ENCODE measurements at regions not wholly inside any gene's neighbourhood (a gene's known extent, or its start where the extent isn't known, plus 50 kb on each side); places are given as distances from the start of the nearest gene placed in this dataset.
A peak's percentile ranks its signal among the peaks of the same experiment; 100 is the strongest.

- Histone ChIP-seq H3K79me1 (ENCODE audit: low read length) (no peaks in the 10 kb centered on the region), H2BK120ac (ENCODE audit: insufficient read depth, low read length, poor library complexity) (no peak overlapping the region), H3K14ac (ENCODE audit: low read length) (no peak overlapping the region), H2AFZ (ENCODE audit: insufficient read depth, low read length, poor library complexity) (no peak overlapping the region), H2AK5ac (ENCODE audit: low read length) (no peak overlapping the region), H3K4me3 (ENCODE audit: low read depth, low read length) (no peak overlapping the region), H3K27me3 (ENCODE audit: insufficient read depth, low read length) (peaks cover 2% of the 10 kb centered on the region), H4K8ac (ENCODE audit: low read depth, low read length) (no peak overlapping the region), H2BK5ac (ENCODE audit: low read depth, low read length, poor library complexity) (no peak overlapping the region), H3K4me2 (ENCODE audit: low read length) (no peak overlapping the region), H3K36me3 (ENCODE audit: control insufficient read depth in 1 of 2, insufficient read depth in 2 of 2, low read length in 2 of 2) (no peaks in the 10 kb centered on the region), H3K4ac (ENCODE audit: low read depth, low read length) (no peak overlapping the region), H3K18ac (ENCODE audit: low read length) (no peak overlapping the region), H3K4me1 (ENCODE audit: control insufficient read depth in 1 of 2, insufficient read depth in 2 of 2, low read length in 2 of 2) (no peaks in the 10 kb centered on the region), H3K9ac (ENCODE audit: low read length) (no peak overlapping the region), H3K27ac (ENCODE audit: low read depth, low read length) (no peak overlapping the region), H4K91ac (ENCODE audit: low read depth, low read length) (no peak overlapping the region), H3K79me2 (ENCODE audit: control insufficient read depth, insufficient read depth, low read length, poor library complexity) (no peaks in the 10 kb centered on the region), H4K12ac (ENCODE audit: low read depth, low read length) (no peak overlapping the region), H2BK12ac (ENCODE audit: low read length) (no peak overlapping the region), H3K23ac (ENCODE audit: low read length) (no peak overlapping the region), H3K9me3 (ENCODE audit: insufficient read depth, low read depth, low read length) (no peaks in the 10 kb centered on the region)
- no CpG with 5 or more reads among the region's 12 CpGs for WGBS (ENCODE audit: extremely low coverage, insufficient coverage, insufficient read length)
- no peak for DNase-seq
Observed at GRCh38 chr6:28751514-28751913, 172.3 kb downstream of the TRIM27 start.

DNA sequence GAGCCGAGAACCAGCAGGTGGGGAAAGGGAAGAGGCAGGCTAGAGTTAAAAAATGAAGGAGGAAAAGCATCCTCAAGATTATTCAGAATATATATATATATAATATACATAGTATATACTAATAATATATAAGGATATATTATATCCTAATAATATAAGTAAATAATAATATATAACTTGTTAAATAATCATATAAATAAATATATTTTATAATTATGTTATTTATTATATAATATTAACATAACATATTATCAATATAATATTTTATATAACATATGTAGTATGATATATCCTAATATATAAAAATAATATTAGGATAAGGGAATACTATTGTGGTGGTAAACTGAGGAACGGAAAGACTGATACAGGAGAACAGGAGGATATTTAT lies 171.8 kb downstream of the TRIM27 start:
- H2BK5ac ChIP-seq (ENCODE audit: low read depth, low read length, poor library complexity), result no peak overlapping the region
- H3K36me3 ChIP-seq (ENCODE audit: control insufficient read depth in 1 of 2, insufficient read depth in 2 of 2, low read length in 2 of 2), result no peaks in the 10 kb centered on the region
- no peak for DNase-seq
- H3K27me3 ChIP-seq (ENCODE audit: insufficient read depth, low read length), result peaks cover 4% of the 10 kb centered on the region
- H3K27ac ChIP-seq (ENCODE audit: low read depth, low read length), result no peak overlapping the region
- no peak overlapping the region for H2AK5ac ChIP-seq (ENCODE audit: low read length)
- WGBS (ENCODE audit: extremely low coverage, insufficient coverage, insufficient read length), result no CpG with 5 or more reads among the region's 2 CpGs
- no peak overlapping the region for H3K4me2 ChIP-seq (ENCODE audit: low read length)
- H3K4ac ChIP-seq (ENCODE audit: low read depth, low read length), result no peak overlapping the region
- no peak overlapping the region for H3K4me3 ChIP-seq (ENCODE audit: low read depth, low read length)
- H3K9me3 ChIP-seq (ENCODE audit: insufficient read depth, low read depth, low read length), result no peaks in the 10 kb centered on the region
- H2BK12ac ChIP-seq (ENCODE audit: low read length), result no peak overlapping the region
- H3K18ac ChIP-seq (ENCODE audit: low read length), result no peak overlapping the region
- H3K9ac ChIP-seq (ENCODE audit: low read length), result no peak overlapping the region
- no peak overlapping the region for H3K23ac ChIP-seq (ENCODE audit: low read length)
- H3K4me1 ChIP-seq (ENCODE audit: control insufficient read depth in 1 of 2, insufficient read depth in 2 of 2, low read length in 2 of 2), result no peaks in the 10 kb centered on the region
- no peaks in the 10 kb centered on the region for H3K79me2 ChIP-seq (ENCODE audit: control insufficient read depth, insufficient read depth, low read length, poor library complexity)
- H4K12ac ChIP-seq (ENCODE audit: low read depth, low read length), result no peak overlapping the region
- no peak overlapping the region for H3K14ac ChIP-seq (ENCODE audit: low read length)
- H4K91ac ChIP-seq (ENCODE audit: low read depth, low read length), result no peak overlapping the region
- H4K8ac ChIP-seq (ENCODE audit: low read depth, low read length), result no peak overlapping the region
- no peaks in the 10 kb centered on the region for H3K79me1 ChIP-seq (ENCODE audit: low read length)
- H2AFZ ChIP-seq (ENCODE audit: insufficient read depth, low read length, poor library complexity), result no peak overlapping the region
- no peak overlapping the region for H2BK120ac ChIP-seq (ENCODE audit: insufficient read depth, low read length, poor library complexity)

- no peak overlapping the region for H3K27ac ChIP-seq (ENCODE audit: low read depth, low read length)
- no peaks in the 10 kb centered on the region for H3K79me1 ChIP-seq (ENCODE audit: low read length)
- H3K79me2 ChIP-seq (ENCODE audit: control insufficient read depth, insufficient read depth, low read length, poor library complexity), result no peaks in the 10 kb centered on the region
- H2AFZ ChIP-seq (ENCODE audit: insufficient read depth, low read length, poor library complexity), result no peak overlapping the region
- no peak overlapping the region for H4K91ac ChIP-seq (ENCODE audit: low read depth, low read length)
- no peak overlapping the region for H2BK12ac ChIP-seq (ENCODE audit: low read length)
- no peak overlapping the region for H3K9ac ChIP-seq (ENCODE audit: low read length)
- no peak overlapping the region for H4K8ac ChIP-seq (ENCODE audit: low read depth, low read length)
- H3K4me3 ChIP-seq (ENCODE audit: low read depth, low read length), result peak overlapping the region; percentile 27
- peaks cover 2% of the 10 kb centered on the region for H3K27me3 ChIP-seq (ENCODE audit: insufficient read depth, low read length)
- WGBS (ENCODE audit: extremely low coverage, insufficient coverage, insufficient read length), result no CpG with 5 or more reads among the region's 33 CpGs
- no peak overlapping the region for H4K12ac ChIP-seq (ENCODE audit: low read depth, low read length)
- peak; percentile 35 to 54 for DNase-seq
- peak overlapping the region; percentile 52 for H3K4me2 ChIP-seq (ENCODE audit: low read length)
- H2BK120ac ChIP-seq (ENCODE audit: insufficient read depth, low read length, poor library complexity), result no peak overlapping the region
- no peaks in the 10 kb centered on the region for H3K36me3 ChIP-seq (ENCODE audit: control insufficient read depth in 1 of 2, insufficient read depth in 2 of 2, low read length in 2 of 2)
- H3K4ac ChIP-seq (ENCODE audit: low read depth, low read length), result no peak overlapping the region
- H3K9me3 ChIP-seq (ENCODE audit: insufficient read depth, low read depth, low read length), result no peaks in the 10 kb centered on the region
- H2BK5ac ChIP-seq (ENCODE audit: low read depth, low read length, poor library complexity), result no peak overlapping the region
- H3K18ac ChIP-seq (ENCODE audit: low read length), result no peak overlapping the region
- H3K23ac ChIP-seq (ENCODE audit: low read length), result no peak overlapping the region
- no peak overlapping the region for H3K14ac ChIP-seq (ENCODE audit: low read length)
- H3K4me1 ChIP-seq (ENCODE audit: control insufficient read depth in 1 of 2, insufficient read depth in 2 of 2, low read length in 2 of 2), result peaks cover 3% of the 10 kb centered on the region in 2 experiments
- H2AK5ac ChIP-seq (ENCODE audit: low read length), result no peak overlapping the region
Observed at GRCh38 chr6:28757429-28758045, 166.2 kb downstream of the TRIM27 start.

GRCh38 chr6:28758046-28758817 lies 165.6 kb downstream of the TRIM27 start:
- H3K4me1 ChIP-seq (ENCODE audit: control insufficient read depth in 1 of 2, insufficient read depth in 2 of 2, low read length in 2 of 2), result peaks cover 3% of the 10 kb centered on the region in 2 experiments
- no peak overlapping the region for H2BK12ac ChIP-seq (ENCODE audit: low read length)
- H3K23ac ChIP-seq (ENCODE audit: low read length), result no peak overlapping the region
- peak overlapping the region; percentile 52 for H3K4me2 ChIP-seq (ENCODE audit: low read length)
- no peak overlapping the region for H3K27ac ChIP-seq (ENCODE audit: low read depth, low read length)
- H2AK5ac ChIP-seq (ENCODE audit: low read length), result no peak overlapping the region
- no peak overlapping the region for H4K91ac ChIP-seq (ENCODE audit: low read depth, low read length)
- H3K9ac ChIP-seq (ENCODE audit: low read length), result no peak overlapping the region
- no peak overlapping the region for H2BK5ac ChIP-seq (ENCODE audit: low read depth, low read length, poor library complexity)
- H3K27me3 ChIP-seq (ENCODE audit: insufficient read depth, low read length), result peaks cover 4% of the 10 kb centered on the region
- peak; percentile 57 to 84 for DNase-seq
- H3K9me3 ChIP-seq (ENCODE audit: insufficient read depth, low read depth, low read length), result no peaks in the 10 kb centered on the region
- H2AFZ ChIP-seq (ENCODE audit: insufficient read depth, low read length, poor library complexity), result no peak overlapping the region
- no peaks in the 10 kb centered on the region for H3K79me2 ChIP-seq (ENCODE audit: control insufficient read depth, insufficient read depth, low read length, poor library complexity)
- no peak overlapping the region for H3K4me3 ChIP-seq (ENCODE audit: low read depth, low read length)
- no peak overlapping the region for H3K18ac ChIP-seq (ENCODE audit: low read length)
- no peaks in the 10 kb centered on the region for H3K36me3 ChIP-seq (ENCODE audit: control insufficient read depth in 1 of 2, insufficient read depth in 2 of 2, low read length in 2 of 2)
- H4K8ac ChIP-seq (ENCODE audit: low read depth, low read length), result no peak overlapping the region
- H3K79me1 ChIP-seq (ENCODE audit: low read length), result no peaks in the 10 kb centered on the region
- H3K14ac ChIP-seq (ENCODE audit: low read length), result no peak overlapping the region
- no peak overlapping the region for H4K12ac ChIP-seq (ENCODE audit: low read depth, low read length)
- no CpG with 5 or more reads among the region's 19 CpGs for WGBS (ENCODE audit: extremely low coverage, insufficient coverage, insufficient read length)
- H2BK120ac ChIP-seq (ENCODE audit: insufficient read depth, low read length, poor library complexity), result no peak overlapping the region
- H3K4ac ChIP-seq (ENCODE audit: low read depth, low read length), result no peak overlapping the region
